Hindlimb muscle (tissue), 1 donor: ENCODE measurements at regions not wholly inside any gene's neighbourhood (a gene's known extent, or its start where the extent isn't known, plus 50 kb on each side); places are given as distances from the start of the nearest gene placed in this dataset.

ENCODE experiments used
- DNase-seq: peaks from one replicate; pipeline ENCODE4 v3.0.0-alpha.2; 2013

DNA sequence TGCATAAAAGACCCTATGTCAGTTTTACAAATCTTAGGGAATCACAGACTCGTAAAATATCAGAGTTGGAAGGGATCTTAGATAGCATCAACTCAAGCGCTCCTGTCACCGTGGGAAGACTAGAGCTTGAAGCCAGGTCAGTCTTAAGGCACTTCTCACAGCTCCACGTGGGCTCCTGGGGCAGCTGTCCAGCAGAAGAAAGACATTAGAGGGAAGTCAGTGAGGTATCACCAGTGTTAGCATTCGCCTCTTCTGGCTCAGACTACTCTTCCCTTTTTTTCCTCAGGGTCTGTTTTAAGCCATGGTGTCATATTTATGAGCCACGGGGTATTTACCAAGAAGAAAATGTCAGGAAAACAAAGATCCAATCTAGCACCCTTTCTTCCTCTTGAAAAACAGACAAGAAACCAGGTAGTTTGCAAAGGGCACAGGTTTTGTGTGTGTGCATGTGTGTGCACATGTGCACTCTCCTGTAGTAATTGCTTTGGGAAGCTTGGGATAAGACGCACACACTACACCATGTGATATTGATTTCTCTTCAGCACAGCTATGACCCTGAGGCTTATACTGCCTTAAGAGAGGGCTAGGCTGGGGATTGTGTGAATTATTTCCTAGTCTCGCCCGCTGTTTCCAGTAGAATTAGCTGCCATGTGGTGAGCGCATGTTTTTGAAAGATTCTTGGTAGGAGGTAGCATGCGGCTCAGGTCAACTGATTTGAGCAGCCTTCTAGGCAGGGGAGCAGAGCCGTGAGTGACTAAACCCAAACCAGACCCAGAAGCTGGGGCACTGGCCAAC is 61.0 kb upstream of the ELAC2 start:
- no peak for DNase-seq

GRCh38 chr17:13076905-13077304 is 59.1 kb upstream of the ELAC2 start:
- DNase-seq = no peak

- DNase-seq = no peak
Observed at GRCh38 chr17:13074026-13074425, 56.2 kb upstream of the ELAC2 start.

DNA sequence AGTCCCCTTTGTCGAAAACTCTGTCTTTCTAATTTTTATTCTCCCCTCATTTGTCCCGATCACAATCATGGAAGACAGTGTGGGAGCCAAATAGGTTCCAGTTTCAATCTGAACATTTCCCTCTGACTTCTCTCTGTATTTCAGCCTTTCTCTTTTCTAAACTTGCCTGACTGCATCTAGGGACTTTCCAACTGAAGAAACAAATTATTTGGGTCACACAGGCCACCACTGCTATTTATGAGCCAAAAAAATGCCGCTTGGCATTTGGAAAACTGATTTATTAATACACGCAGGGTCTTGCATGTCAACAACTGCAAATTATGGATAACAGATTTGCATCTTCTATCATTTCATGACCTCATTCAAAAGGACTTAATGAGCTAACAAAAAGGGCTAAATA is 55.2 kb upstream of the ELAC2 start:
- no peak for DNase-seq

- no peak for DNase-seq
Observed at GRCh38 chr17:13070732-13071131, 52.9 kb upstream of the ELAC2 start.

DNA sequence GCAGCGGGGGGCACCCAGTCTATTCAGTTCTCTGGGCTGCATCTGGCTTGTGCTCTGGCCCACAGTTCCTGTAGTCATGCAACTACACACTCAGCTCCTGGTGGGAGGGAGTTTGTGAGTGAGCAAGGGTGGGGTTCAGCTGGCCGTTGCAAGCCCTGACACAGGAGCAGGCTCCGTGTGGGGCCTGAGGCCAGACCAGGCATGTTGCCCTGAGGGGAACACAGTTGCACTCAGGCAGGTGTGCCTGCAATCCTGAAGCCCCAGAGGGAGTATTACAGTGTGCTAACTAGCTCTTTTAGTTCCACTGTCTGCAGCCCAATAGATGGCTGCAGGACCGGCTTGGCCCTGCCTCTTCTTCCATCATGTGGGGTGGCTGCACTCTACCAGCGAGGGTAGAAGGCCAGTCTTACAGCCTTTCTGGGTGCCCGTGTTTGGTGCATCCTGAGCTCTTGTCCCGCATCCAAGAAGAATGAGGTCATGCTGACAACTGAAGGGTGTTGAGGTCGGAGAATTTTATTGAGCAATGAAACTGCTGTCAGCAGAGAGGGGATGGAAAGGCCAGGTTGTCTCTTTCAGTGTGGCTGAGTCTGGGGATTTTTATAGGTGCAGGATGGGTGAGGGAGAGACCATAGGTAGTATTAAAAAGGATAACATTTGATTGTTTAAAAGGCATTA is 49.9 kb upstream of the ELAC2 start:
- DNase-seq = no peak
